Cerebellar nuclear complex (tissue), 1 donor: ENCODE measurements at regions not wholly inside any gene's neighbourhood (a gene's known extent, or its start where the extent isn't known, plus 50 kb on each side); places are given as distances from the start of the nearest gene placed in this dataset.

Source experiments
- DNase-seq, 2 experiments: peaks; one replicate each; lab custom pipeline; 2025; lab: John Stamatoyannopoulos, UW

DNA sequence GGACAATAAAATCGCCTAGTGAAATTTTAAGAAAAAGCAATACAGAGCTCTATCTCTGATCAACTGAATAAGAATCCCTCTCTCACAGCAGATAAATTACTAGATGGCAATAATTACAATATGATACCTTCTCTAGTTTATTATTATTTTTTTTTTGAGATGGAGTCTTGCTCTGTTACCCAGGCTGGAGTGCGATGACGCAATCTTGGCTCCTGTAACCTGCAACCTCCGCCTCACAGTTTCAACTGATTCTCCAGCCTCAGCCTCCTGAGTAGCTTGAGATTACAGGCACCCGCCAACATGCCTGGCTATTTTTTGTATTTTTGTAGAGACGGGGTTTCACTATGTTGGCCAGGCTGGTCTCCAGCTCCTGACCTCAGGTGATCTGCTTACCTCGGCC lies 129.3 kb upstream of the PTCHD4 start:
- no peak for DNase-seq

DNA sequence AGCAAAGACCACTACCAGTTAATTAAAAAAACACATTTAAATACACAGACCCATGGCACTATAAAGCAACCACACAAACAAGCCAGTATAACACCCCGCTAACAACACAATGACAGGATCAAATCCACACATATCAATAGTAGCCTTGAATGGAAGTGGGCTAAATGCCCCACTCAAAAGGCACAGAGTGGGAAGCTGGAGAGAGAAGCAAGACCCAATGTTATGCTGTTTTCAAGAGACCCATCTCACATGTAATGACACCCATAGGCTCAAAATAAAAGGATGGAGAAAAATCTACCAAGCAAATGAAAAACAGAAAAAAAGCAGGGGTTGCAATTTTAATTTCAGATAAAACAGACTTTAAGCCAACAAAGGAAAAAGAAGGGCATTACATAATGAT lies 125.4 kb upstream of the PTCHD4 start:
- DNase-seq = no peak

DNA sequence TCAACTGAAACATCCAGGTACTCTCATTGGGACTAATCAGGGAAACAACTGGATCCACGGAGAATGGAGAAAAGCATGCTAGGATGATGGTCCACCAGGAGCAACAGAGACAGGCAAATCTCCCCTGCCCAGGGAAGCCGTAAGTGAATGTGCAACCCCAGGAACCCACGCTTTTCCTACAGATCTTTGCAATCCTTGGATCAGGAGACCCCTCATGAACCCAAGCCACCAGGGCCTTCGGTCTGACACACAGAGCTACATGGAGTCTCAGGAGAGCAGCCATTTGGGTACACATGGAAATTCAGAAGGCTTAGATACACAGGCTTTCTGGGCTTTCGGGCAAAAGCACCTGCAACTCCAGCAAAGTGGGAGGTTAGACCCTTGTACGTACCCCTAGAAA lies 122.1 kb upstream of the PTCHD4 start:
- DNase-seq = no peak

DNA sequence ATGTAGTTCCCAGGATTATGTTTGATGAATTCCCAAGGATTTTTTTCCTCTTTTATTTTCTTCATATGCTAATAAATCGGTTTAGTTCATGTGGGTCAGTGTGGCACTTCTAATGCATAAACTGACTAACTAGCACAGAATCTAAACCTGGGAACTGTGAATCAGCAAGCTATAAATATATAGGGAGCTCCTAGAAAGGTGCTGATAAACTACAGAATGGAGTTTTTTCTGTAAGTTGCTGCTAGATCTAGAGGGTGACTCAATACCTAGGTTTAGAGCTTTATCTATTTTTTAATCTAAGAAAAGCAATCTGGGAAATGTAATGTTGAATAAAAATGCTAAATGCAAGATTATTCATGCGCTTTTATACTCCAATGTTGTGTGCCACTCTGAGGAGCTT lies 118.8 kb upstream of the PTCHD4 start:
- DNase-seq = no peak

DNA sequence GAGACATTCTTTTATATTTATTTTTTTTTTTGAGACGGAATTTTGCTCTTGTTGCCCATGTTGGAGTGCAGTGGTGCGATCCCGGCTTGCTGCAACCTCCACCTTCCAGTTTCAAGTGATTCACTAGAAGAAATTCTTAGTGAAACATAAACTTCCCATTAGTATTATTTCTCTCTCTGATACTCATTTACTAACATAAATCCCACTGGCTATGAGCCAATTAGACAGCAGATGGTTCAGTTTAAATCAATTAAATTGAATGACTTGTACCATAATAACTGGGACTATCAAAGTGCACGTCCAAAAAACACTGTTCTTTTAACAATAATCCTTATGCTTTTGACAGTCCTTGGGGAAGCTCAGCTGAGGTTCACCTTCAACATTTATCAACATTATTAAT lies 111.2 kb upstream of the PTCHD4 start:
- DNase-seq = no peak

DNA sequence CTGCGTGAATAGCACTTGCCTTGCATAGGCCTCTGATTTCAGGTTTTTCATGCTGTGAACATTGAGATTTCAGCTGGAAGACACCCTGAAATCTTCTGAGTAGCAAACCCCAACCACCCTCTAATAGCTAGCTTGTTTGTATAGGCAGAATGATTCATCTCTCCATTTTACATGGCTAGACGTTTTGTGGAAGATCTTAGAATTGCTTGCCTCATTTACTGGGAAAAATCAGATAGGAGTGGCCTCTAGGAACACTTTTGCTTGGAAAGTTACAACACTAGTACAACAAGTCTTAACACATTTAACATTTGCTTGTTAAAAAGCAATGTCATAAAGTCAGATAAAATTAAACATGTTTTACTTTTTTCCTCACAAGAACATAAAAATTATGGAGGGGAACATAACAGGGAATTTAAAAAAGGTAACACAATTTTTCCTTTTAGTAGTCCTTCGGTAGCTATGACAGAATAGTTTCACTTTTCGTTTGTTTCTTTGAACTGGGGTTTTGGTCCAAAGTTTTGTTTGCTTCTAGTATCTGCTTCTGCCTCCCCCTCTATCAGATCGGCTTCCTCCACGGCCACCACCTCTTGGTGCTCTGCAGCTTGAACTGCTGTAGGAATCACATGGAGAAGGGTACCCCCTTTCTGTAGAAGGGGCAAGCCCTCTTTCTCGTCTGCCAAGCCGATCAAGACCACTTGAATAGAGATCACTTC lies 102.2 kb upstream of the PTCHD4 start:
- DNase-seq = no peak

DNA sequence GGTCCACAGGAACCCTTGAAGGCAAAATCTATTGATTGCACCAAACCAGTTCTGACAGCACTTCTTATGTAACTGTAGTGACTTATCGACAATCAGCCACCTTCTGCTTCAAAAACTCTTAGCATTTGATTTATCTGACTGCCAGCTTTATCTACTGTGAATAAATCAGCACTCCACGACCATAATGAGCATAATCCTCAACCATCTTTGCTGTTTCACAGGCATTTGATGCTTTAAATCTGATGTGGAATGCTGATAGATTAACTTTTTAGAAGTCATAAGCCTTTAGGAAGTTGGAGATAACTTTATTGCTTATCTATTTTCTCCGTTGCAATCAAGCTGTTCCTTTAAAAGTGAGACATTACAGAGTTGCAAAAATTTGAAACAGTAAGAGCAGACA lies 101.5 kb upstream of the PTCHD4 start:
- no peak for DNase-seq

DNA sequence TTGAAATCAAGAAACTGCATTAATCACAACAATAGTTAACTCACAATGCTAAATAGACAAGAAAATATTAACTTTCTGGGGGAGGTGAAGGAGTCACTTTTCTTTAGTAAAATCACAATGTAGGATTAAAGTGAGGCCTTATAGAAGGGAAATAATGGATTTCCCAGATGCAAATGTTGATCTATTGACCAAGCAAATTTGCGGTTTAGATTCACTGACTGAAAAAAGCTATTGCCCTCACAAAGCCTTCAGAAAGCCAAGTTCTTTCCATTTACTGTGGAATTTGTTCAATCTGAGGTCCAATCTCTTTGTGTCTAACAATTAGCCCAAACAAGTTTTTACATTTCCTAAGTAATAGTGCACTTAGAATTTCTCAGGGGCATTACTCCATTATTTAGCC lies 95.1 kb upstream of the PTCHD4 start:
- DNase-seq = no peak

DNA sequence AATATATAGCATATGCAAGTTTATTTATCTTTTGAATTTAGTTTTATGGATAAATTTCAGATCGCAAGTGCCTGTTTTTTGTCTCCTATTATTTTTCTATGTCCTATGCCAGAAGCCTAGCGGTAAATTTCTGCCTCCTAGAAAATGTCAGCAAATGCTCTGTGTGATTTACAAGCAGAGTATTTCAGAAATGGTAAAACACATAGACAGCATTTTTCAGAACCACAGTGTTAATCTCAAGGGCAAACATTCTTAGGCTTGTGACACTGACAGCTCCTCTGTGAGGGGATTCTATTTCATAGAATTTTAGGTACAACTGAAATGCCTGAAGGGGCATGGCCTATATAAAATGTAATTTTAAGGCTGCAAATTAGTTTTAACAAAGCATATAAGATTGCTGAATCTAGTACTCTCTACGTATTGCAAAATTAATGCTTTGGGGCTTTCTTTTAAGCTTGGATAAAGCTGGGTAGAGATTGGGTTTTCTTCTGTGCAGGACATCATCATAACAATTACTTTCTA lies 89.9 kb upstream of the PTCHD4 start:
- no peak for DNase-seq

DNA sequence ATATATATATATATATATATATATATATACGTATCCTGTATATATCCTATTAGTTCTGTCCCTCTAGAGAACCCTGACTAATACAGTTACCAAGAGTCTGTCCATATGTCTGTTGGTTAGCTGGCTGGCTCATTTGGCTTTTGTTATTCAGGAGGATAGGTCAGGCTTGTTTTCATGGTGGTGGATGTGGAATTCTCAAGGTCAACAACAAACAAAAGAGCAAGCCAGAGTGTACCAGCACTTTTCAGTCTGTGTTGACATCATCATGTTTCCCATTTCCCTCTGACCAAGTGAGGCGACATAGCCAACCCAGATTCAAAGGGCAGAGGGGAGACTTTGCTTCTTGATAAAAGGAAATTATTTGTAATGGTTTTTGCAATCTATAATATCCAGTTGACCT lies 88.5 kb upstream of the PTCHD4 start:
- DNase-seq = no peak

DNA sequence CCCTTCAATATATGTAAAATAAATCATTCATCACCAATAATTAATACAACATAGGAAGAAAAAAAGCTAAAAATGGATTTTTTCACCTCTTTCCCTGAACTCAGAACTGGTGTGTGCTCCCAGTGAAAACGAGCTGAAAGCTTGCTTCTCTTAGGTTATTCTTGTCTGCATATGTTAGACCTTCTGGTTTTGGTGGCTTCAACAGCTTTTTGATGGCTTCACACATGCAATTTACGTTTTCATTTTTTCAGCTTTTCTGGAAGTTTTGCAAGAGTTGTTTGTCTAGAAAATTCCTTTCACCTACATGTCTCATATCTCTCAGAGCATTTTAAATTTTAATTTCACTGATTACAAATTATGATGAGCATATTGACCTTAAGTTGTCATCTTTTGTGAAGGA lies 86.9 kb upstream of the PTCHD4 start:
- no peak for DNase-seq

DNA sequence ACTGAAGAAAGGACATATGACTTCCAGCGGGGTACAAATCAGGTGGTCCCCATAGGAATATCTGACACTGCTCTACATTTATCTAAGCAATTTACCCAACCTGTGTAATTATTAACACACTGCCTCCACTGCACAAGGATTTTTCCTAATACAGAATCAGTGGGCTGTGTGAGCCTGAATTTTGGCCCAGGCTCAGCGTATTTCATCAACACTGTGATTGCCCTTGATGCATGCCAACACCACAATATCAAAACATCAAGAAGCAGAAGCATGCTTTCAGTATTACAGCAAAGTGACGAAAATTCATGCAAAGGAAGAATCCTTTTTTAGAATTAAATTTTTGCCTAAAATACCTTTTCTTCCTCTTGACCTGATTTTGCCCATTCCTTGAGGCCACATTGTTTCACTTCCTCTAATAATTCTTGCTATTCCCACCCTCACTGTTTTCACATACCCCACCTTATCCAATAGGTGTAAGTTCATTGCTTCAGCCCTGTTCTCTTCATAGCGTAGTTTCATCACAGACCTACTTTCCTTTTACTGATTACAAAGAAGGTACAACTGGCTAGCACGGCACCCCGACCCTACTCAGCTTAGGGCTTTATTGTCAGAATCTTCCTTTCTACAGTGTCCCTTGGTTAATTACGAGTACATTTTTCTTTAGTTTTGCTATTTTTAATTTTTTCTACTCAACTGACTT lies 83.7 kb upstream of the PTCHD4 start:
- no peak for DNase-seq

DNA sequence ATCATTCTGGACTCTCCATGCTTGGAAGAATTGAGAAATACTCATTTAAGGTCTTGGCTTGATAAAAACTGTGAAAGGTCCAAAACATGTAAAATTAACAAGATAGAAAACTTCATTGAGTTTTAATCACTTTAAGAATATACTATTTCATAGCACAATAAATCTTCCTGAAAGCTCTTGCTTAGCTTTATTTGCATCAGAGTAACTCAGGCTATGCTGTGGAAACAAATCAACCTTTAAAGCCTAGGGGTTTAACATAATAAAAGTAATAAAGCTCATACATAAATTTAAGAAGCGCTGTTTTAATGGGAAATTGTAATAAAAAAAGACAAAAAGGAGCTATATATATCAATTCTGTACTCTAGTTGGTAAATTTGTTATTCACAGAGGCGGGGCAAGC lies 77.2 kb upstream of the PTCHD4 start:
- no peak for DNase-seq

DNA sequence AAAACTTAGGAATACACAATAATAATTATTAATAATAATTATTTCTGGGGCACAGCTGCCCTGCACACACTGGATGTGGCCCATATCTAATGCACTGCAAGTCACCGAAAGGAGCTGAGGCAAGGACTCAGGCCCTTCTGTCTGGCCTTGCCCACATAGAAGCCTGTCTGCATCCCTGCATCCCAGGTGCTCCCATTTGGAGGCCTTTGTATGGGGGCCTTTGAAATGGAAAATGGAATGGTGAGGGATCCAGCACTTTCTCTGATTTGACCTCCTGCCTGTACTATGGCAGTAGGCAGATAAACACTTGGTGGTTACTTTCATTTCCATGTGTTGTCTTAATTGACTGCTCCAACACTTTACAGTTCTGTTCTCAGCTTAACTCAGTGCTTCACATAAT lies 75.7 kb upstream of the PTCHD4 start:
- DNase-seq = no peak

DNA sequence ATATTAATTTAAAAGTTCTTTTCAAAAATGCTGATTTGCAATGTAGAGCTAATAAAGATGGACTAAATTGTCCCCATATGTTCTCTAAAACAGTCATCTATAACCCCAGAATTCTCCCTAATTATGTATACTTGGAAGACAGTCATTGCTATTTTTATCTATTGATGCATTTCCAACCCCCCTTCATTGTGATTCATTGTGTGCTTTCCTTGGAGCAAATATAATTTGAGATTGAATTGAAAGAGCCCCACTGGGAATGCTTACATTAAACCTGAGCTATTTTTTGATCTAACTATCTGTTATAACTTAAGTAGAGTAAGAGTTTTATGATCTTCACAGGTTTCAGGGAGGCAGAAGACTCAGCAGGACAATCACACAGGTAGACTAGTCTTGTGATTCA lies 73.7 kb upstream of the PTCHD4 start:
- DNase-seq = no peak

DNA sequence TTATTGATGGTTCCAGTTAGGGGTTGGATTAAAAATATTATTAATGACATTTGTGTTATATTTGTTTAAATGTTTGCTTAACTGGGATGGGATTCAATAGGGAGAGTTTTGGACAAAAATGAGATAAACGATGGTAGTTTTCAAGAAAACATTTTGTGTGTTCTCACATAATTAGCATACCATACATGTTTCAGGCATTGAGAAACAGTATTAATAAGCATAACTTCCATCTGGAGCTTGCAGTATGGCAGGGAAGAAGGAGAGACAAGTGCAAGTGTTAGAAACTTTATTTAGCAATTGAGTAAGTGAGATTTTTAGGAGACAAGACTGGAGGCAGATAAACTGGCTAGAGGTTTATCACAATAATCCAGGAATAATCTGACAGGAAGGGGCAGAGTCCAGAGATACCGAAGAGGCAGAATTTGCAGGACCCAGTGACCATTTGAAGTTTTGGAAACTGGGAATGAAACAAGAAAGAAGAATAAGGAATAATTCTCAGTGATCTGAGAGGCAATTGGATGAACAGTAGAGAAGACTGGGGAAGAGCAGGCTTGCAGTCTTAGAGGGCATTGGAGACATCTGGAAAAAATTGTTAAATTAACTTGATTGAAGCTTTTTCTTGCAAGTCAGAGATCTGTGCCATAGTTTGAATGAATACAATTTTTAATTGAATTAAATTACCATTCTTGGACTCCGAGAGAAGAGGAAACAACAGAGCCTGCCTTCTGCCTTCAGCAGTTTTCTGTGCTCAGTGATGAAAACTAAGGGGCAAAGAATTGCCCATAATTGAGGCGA lies 73.0 kb upstream of the PTCHD4 start:
- DNase-seq = no peak

DNA sequence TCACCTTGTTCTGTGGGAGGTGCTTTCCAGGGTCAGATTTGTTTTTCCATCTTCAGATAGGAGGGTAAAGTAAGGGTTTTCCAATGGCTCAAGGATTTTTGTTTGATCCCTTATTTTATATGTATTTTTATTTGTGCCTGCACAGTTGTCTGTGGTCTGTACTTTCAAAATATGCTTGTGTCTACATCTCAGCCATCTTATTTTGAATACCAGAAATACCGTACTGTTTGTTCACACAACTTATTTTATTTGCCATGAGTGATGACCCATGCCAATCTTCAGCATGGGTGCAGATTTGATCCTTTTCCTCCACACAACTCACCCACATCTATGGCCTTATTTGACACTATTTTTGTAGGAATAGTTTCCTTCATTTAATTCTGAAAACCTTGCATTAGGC lies 72.2 kb upstream of the PTCHD4 start:
- no peak for DNase-seq

DNA sequence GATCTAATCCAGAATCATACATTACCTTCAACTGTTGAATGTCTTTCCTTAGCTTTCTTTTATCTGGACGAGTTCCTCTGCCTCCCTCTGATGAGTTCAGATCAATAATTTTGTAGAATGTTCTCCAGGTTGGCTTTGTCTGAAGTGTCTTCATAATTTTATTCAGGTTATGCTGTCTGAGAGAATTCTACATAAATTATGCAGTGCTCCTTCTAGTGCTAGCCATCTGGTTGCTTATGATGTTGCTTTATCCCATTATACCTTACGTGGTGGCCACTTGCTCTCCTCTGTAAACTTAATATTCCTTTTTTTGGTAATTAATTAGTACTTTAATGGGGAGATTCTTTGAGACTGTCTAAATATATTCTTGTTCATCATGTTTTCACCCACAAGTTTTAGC lies 67.7 kb upstream of the PTCHD4 start:
- DNase-seq = no peak

DNA sequence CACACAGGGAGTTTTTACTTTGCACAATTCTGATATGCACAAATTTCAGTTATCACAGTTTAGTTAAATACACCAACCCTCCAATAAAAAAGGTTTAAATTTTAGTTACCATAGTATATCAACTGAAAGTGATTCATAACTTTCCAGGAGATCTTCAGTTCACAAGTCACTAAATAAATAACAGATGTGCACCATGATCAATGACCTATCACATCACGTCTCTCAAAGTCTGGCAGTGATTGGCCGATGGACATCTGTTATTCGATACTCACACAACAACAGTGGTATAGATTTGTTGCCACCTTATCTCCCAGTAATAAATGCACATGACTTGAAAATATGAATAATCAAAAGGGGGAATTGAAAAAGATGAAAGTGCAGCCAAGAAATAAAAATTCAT lies 66.8 kb upstream of the PTCHD4 start:
- no peak for DNase-seq

DNA sequence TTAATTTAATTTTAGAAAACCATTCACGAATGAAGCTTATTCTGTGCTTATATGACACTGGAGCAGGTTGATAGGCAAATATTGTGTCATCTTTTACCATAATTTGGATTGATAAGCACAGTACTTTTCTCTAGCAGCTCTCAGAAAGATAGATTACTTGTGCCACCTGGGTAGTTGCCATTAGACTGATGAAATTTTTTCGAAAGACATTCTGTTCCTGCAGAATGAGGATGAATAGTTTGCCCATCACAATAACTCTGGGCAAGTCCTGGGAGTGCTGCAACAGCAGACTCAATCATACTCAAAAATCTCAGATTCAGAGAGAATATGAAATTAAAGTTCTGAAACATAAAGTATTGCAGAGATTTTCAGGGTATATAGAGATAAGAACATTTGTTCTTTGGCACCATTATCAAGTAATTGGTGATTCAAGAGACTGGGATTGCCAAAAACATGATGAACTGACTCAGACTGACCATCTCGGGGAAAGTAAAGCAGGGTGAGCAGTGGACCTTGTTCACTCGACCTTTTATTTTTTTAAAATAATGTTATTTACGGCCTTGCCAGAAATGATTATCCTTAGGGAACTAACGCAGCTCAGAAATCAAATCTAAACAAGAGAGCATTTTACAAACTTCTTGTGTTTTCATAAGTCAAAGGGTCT lies 65.8 kb upstream of the PTCHD4 start:
- no peak for DNase-seq

DNA sequence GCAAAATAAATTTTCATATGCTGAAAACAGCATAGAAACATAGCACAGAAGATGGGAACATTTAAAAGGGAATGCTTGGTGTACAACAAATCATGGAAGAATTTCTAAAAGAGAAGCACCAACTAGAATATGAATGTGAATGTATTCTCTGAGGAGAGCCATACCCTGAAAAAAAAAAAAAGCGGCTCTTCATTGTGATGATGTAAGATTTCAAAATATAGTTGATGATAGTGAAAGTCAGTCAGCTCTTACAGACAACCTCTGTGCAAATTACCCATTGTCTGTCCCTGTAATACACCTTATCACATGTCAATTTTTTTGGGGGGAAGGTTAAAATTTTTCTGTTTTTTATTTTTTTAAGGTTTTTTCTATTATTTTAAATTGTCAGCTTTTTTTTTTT lies 58.6 kb upstream of the PTCHD4 start:
- no peak for DNase-seq
